A172 (cell line): ENCODE measurements at regions not wholly inside any gene's neighbourhood (a gene's known extent, or its start where the extent isn't known, plus 50 kb on each side); places are given as distances from the start of the nearest gene placed in this dataset.

ENCODE experiments used
- DNase-seq: peaks from one replicate; pipeline ENCODE4 v3.0.0-alpha.2; 2015; ENCODE audit warnings: low spot score

DNA sequence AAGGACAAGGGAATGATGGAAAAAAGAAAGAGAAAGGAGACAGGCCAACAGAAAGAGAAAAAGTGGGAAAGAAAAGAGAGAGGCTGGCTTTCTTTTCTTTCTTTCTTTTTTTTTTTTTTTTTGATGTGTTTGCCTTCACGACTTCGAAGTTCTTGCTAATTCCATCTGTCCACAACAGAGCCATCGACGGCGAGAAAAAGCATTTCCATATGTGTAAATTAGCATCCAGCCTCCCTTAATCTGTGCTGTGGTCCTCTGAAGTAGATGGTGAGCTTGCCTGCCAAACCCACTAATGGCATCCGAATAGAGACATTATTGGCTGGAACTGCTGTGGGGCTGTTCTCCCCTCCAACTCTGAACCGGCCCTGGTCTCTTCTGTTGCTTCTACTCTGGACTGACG, 997.4 kb downstream of the BCL11B start:
- no peak for DNase-seq

- no peak for DNase-seq
These were observed 993.2 kb downstream of the BCL11B start for GRCh38 chr14:98278800-98279199.

DNA sequence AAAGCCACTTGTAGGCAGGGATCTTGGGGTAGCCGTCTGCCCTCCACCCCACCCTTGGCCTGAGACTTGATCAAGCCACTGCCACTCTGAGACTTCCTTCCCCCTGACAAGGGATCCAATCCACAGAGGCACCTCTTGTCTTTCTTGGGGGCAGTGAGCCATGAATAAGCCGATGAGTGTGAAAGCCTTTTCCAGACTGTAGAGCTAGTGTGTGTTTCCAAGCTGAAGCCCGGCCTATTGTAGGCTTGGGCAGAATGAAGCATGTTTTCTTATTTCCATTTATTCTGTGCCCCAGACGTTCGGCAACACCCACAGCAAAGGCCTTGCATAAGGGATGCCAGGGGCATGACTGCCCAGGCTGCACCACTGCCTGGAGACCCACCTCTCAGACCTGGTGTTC, 991.6 kb downstream of the BCL11B start:
- DNase-seq, result no peak

GRCh38 chr14:98288825-98289224, 983.2 kb downstream of the BCL11B start:
- no peak for DNase-seq

DNA sequence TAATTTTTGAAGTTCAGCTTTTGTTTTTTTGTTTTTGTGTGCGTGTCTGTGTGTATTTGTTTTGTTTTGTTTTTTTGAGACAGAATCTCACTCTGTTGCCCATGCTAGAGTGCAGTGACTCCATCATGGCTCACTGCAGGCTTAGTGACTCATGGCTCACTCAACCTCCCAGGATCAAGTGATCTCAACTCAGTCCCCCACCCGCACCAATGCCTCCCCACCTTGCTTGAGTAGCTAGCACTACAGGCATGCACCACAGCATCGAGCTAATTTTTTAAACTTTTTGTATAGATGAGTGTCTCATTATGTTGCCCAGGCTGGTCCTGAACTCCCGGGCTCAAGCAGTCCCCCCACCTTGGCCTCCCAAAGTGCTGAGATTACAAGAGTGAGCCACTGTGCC, 981.4 kb downstream of the BCL11B start:
- DNase-seq, result no peak

DNA sequence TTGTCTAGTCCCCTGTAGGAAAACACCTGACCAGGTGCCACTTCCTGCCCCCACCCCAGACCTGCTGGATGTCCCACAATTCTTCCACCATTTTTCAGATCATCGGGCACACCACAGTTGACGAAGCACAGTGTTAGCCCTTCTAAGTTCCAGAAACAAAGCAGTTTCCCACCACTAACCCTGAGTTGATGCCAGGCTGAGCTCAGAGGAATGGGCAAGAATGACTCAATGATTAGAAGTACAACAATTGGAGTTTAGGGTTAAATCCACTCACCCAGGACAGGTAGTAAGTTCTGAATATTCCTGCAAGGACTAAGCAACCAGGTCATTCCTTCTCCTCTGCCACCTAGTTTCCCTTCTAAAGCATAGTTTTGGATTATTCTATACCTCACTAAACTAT, 979.8 kb downstream of the BCL11B start:
- no peak for DNase-seq

DNA sequence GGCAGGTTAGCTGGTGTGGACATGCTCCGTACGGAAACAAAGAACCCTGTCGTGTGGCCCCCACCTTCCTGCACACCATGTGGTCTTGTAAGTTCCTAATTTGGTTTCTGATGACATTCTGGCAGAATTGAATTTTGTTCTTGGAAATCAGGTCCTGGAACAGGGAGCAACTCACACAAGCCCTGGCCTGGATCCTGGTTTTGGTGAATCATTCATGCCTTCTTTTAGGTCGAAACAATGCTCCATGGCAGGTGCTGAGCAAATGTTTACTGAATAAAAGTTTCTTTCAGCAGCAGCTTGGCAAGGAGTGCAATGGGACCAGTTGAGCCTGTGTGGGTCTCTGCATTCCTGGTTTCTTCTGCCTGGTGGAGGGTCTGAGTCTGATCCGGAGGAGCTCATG, 978.4 kb downstream of the BCL11B start:
- no peak for DNase-seq

DNA sequence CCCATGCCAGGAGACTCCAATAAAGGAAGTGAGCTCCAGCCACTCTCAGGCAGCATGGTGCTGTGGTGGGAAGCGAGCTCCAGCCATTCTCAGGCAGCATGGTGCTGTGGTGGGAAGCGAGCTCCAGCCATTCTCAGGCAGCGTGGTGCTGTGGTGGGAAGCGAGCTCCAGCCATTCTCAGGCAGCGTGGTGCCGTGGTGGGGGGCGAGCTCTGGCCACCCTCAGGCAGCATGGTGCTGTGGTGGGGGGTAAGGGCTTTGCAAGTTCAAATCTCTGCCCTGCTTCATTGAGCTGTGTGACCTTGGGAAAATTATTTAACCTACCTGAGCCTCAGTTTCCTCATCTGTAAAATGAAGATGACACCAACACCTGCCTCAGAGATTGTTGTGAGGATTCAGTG, 975.1 kb downstream of the BCL11B start:
- DNase-seq, result no peak

- DNase-seq, result no peak
These were observed 974.4 kb downstream of the BCL11B start for GRCh38 chr14:98297567-98297966.

DNA sequence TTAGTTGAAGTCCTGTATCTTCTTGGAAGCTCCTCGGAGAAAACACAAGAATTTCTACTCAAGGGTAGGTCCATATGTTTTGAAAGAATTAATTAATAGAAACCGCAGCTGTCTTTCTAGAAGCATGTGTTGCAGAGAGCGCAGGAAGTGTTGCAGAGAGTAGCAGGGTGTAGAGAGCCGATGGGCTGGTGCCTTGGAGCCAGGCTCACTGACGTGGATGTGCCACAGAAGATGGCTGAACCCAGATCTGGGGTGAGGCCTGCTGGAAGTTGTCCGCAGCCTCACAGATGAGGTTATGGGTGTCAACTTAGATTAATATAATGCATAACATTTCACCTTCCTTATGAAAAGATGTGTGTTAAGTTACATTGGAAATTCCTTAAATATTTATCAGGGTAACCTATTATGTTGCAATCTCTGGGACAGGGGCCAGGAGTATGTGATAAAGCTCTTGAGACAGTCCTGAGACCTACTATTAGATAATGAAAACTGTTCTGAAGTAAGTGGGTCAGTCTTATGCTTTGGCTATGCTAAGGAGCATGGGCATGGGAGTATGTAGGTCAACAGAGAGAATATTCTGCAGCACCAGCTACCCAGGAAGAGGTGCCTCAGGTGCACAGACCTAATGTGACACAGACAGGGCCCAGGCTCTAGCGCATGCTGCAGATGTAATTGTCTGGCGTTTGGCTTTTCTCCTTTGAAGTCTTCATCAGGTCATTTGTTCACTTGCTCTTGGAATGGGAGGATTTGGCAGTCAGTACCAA, 973.3 kb downstream of the BCL11B start:
- no peak for DNase-seq

GRCh38 chr14:98301681-98302080, 970.3 kb downstream of the BCL11B start:
- no peak for DNase-seq

- no peak for DNase-seq
These were observed 967.4 kb downstream of the BCL11B start for GRCh38 chr14:98304574-98304973.

DNA sequence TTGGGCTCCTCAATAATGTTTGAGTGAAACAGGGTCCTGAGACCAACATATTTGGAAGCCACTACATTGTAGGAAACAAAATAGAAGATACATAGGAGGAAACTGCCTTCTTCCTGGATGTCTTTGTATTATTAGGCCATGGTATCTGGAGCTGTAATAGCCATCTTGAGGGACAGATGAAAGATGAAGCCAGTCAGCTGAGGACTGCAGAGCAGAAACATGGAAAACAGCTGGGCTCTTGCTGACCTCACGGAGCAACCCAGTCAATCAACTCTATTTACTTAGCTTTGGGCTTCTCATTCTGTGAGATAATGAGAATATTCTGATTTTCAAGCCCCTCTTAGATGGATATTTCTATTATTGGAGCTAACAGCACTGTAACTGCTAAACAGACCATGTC, 962.4 kb downstream of the BCL11B start:
- DNase-seq, result no peak

DNA sequence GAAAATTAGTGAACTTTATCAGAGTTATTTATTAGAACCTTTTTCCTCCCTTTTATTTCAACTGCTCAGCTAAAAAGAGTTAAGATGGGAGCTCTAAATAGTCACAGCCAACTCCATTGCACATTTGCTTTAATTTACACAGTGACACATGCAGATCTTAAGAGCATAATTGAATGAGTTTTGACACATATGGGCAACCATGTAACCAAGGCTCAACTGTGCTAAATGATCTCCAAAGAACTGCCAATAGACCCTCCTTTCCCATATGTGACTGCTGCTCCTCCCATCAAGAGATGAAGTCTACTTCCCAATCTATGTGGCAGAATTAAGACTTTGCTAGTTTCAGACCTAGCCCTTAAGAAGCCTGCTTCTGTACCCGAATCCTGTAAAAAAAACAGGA, 960.0 kb downstream of the BCL11B start:
- no peak for DNase-seq

DNA sequence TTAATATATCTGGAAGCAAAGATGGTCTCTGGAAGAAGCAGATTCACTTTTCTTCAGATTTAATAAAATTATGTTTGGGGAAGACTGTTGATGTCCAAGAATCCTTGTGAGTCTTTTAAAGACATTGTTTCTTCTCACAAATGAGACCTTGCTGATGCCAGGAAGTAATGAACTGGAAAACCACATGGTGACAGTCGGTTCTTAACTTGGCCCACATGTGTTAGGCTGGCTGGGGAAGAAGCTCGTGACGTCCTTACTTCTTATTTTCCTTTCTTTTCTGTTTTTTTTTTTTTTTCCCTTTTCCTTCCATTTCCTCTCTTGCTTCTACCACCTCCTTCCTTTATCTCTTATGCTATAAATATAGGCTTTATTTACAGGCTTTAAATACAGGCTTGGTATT, 950.2 kb downstream of the BCL11B start:
- no peak for DNase-seq

DNA sequence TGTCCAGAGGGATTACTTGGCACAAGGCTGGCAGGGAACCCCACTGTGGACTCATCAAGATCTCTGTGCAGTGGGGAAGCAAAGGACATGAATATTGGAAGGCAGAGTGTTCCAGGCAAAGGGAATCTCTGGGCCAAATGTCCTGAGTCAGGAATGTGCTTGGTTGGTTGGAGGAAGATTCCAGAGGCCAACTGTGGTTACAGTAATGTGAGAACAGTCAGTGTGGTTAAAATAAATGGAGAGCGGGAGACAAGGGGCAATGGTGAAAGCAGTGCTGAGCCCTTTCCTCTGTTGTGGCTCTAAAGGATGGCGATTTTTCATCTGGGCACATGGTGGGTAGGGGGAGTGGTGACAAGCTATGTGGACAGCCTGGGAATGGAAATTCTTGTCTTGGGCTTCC, 948.2 kb downstream of the BCL11B start:
- no peak for DNase-seq

- DNase-seq, result no peak
These were observed 946.2 kb downstream of the BCL11B start for GRCh38 chr14:98325761-98326160.

DNA sequence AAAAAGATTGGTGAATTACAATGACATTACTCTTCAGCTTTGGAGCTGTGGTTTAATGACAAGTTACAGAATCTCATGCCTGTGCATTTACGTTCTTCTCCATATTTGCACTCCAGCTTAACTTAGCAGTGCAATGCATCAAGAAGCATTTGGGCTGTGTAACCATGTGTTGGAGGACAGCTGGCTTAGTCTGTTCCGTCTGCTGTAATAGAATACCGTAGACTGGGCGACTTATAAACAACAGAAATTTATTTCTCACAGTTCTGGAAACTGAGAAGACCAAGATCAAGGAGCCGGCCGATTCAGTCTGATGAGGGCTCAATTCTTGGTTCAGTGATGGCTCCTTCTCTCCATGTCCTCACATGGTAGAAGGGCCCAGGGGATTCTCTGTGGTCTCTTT, 943.5 kb downstream of the BCL11B start:
- no peak for DNase-seq

DNA sequence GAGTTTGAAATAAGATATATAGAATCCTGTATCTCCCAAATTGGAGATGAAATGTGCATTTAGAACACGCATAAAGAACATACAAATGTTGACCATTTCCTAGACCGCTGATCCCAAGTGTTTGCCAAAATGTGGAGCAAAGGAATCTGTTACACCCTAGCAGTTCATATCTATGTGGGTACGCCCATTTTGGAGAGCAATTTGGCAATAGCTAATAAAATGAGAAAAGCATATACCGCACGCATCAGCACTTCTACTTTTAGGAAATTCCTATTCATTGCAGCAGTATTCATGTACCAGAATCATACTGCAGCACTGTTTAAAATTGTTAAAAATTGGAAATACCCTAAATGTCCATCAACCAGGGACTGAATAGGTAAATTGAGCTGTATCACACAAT, 937.8 kb downstream of the BCL11B start:
- no peak for DNase-seq

DNA sequence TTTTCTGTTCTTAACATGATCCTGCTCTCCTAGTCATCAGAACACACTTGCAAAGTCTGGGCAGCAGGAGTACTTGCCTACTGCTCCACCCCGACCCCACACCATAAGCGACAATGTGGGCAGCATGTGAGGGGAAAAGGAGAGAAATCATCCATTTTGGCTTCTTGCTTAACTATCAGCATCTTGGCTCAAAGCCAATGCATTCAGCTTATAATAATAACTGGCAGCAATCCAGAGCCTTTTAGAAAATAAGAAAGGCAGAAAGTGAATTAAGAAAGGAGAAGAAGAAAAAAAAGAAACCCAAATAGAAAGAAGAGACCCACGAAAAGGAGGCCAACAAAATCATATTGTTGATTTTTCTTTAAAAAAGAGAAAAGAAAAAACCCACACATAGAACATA, 930.8 kb downstream of the BCL11B start:
- no peak for DNase-seq

GRCh38 chr14:98345161-98345560, 926.8 kb downstream of the BCL11B start:
- no peak for DNase-seq

DNA sequence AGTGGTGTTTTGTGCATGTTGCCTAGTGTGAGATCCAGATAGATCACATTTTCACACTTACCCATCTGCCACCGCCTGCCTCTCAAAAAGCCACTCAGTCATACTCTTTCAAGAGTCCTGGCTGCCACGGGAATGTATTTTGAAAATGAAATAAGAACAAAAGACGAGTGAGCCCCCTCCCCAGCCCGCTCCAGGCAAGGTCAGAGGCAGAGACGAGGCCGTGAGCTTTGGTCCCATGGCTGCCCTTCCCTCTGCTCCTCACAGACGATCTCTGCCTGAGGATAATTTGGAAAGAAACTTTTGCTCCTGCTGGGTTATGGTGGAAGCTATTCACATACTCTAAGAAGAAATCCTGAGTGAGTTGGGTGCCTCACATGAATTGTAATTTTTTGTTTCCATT, 924.3 kb downstream of the BCL11B start:
- DNase-seq, result no peak

DNA sequence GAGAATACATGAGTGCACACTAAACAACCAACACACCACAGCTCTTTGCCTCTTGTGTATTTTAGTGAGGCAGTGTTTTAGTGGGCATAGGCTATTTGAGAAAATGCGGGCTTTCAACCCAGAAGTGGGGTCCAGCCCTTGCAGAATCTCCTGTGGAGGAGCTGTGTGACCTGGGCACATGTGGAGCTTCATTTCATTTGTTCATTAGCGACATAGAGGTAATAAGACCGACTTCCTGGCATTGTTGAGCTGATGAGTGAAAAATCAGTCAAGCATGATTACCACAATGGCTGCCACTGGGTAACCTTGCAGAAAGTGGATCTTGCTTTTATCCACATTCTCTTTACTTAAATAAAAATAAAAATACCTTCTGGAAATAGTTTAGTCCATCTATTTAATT, 923.5 kb downstream of the BCL11B start:
- no peak for DNase-seq

GRCh38 chr14:98350213-98350612, 921.8 kb downstream of the BCL11B start:
- DNase-seq, result no peak
